Smooth muscle cell (in vitro differentiated cells): ENCODE measurements at regions not wholly inside any gene's neighbourhood (a gene's known extent, or its start where the extent isn't known, plus 50 kb on each side); places are given as distances from the start of the nearest gene placed in this dataset.

Source experiments
- DNase-seq: peaks from one replicate; lab custom pipeline; 2025; ENCODE audit not compliant: unreplicated experiment; lab: John Stamatoyannopoulos, UW
- H2AFZ ChIP-seq: fragments of 200-600 bp; sonication (generic); 2 replicates; pipeline ENCODE4 v1.6.0; 2016; ENCODE audit warnings: antibody characterized with exemption, low read depth, mild to moderate bottlenecking
- H3F3A ChIP-seq: fragments of 200-600 bp; sonication (generic); 2 replicates; pipeline ENCODE4 v1.6.0; 2017; ENCODE audit warnings: antibody characterized with exemption, low read depth
- H3K27ac ChIP-seq: fragments of 200-600 bp; sonication (generic); 2 replicates; pipeline ENCODE4 v1.5.1; 2016; ENCODE audit warnings: low read depth, mild to moderate bottlenecking
- H3K27me3 ChIP-seq: fragments of 200-600 bp; sonication (generic); 2 replicates; pipeline ENCODE4 v1.6.1; 2016; ENCODE audit warnings: low read depth, mild to moderate bottlenecking
- H3K36me3 ChIP-seq: fragments of 200-600 bp; sonication (generic); 2 replicates; pipeline ENCODE4 v1.5.1; 2016; ENCODE audit warnings: low read depth
- H3K4me1 ChIP-seq: fragments of 200-600 bp; sonication (generic); 2 replicates; pipeline ENCODE4 v1.5.1; 2016; ENCODE audit warnings: low read depth
- H3K4me2 ChIP-seq: fragments of 200-600 bp; sonication (generic); 2 replicates; pipeline ENCODE4 v1.6.0; 2016; ENCODE audit warnings: mild to moderate bottlenecking
- H3K4me3 ChIP-seq: fragments of 200-600 bp; sonication (generic); 2 replicates; pipeline ENCODE4 v1.5.1; 2016; ENCODE audit warnings: mild to moderate bottlenecking
- H3K79me2 ChIP-seq: fragments of 200-600 bp; sonication (generic); 2 replicates; pipeline ENCODE4 v1.6.0; 2016; ENCODE audit warnings: low read depth, mild to moderate bottlenecking
- H3K9ac ChIP-seq: fragments of 200-600 bp; sonication (generic); 2 replicates; pipeline ENCODE4 v1.6.0; 2016; ENCODE audit warnings: low read depth
- H3K9me3 ChIP-seq: fragments of 200-600 bp; sonication (generic); replicated peaks from 2 replicates; pipeline ENCODE4 v1.5.1; 2016; ENCODE audit warnings: low read depth
- H4K20me1 ChIP-seq: fragments of 200-600 bp; sonication (generic); 2 replicates; pipeline ENCODE4 v1.6.0; 2016; ENCODE audit warnings: low read depth
- CTCF ChIP-seq: fragments of 200-600 bp; sonication (generic); IDR thresholded peaks from 2 replicates; pipeline ENCODE4 v1.5.1; 2017; ENCODE audit warnings: borderline replicate concordance, mild to moderate bottlenecking, antibody characterized with exemption; ENCODE audit not compliant: insufficient read depth, poor library complexity, severe bottlenecking
- WGBS: methylation state at CpG from one replicate; pipeline ENCODE4 v1.1.7; 2016; ENCODE audit warnings: low lambda C conversion rate; 5-methylcytosine and 5-hydroxymethylcytosine counted together

GRCh38 chr1:244758708-244759107 is 76.8 kb upstream of the COX20 start:
- no peaks in the 10 kb centered on the region for H3K36me3 ChIP-seq

GRCh38 chr1:244759158-244759557 is 76.3 kb upstream of the COX20 start:
- Histone ChIP-seq H3K27ac (no peak overlapping the region), H3K27me3 (no peaks in the 10 kb centered on the region), H3K4me2 (no peak overlapping the region), H2AFZ (no peak overlapping the region), H4K20me1 (no peaks in the 10 kb centered on the region), H3K9ac (no peak overlapping the region), H3K4me1 (no peaks in the 10 kb centered on the region), H3F3A (no peaks in the 10 kb centered on the region), H3K9me3 (no peaks in the 10 kb centered on the region), H3K36me3 (no peaks in the 10 kb centered on the region), H3K79me2 (no peaks in the 10 kb centered on the region), H3K4me3 (no peak overlapping the region)
- TF ChIP-seq CTCF = no peak
- DNase-seq = no peak
- WGBS = 78% methylated on average over 8 of the region's 8 CpGs

More at GRCh38 chr1:244758708-244759107, 76.8 kb upstream of the COX20 start:
- Histone ChIP-seq H4K20me1 (no peaks in the 10 kb centered on the region), H3K4me2 (no peak overlapping the region), H3K4me1 (no peaks in the 10 kb centered on the region), H3K27ac (no peak overlapping the region), H2AFZ (no peak overlapping the region), H3K9ac (no peak overlapping the region), H3K79me2 (no peaks in the 10 kb centered on the region), H3K9me3 (no peaks in the 10 kb centered on the region), H3F3A (no peaks in the 10 kb centered on the region), H3K27me3 (no peaks in the 10 kb centered on the region), H3K4me3 (no peak overlapping the region)
- WGBS = 44% methylated on average over 4 of the region's 4 CpGs
- no peak for TF ChIP-seq CTCF
- no peak for DNase-seq

GRCh38 chr1:244760471-244760870 is 75.0 kb upstream of the COX20 start:
- H3K36me3 ChIP-seq = no peaks in the 10 kb centered on the region
- no peak overlapping the region for H3K9ac ChIP-seq
- H3K4me3 ChIP-seq = no peak overlapping the region
- H3K27ac ChIP-seq = no peak overlapping the region
- H3F3A ChIP-seq = no peaks in the 10 kb centered on the region
- no peak for TF ChIP-seq CTCF
- 81% methylated on average over 8 of the region's 8 CpGs for WGBS
- no peaks in the 10 kb centered on the region for H3K79me2 ChIP-seq
- no peaks in the 10 kb centered on the region for H3K4me1 ChIP-seq
- H3K9me3 ChIP-seq = no peaks in the 10 kb centered on the region
- H3K4me2 ChIP-seq = no peak overlapping the region
- no peak for DNase-seq
- H3K27me3 ChIP-seq = no peaks in the 10 kb centered on the region
- no peak overlapping the region for H2AFZ ChIP-seq
- H4K20me1 ChIP-seq = no peaks in the 10 kb centered on the region

- H3K9ac ChIP-seq = no peak overlapping the region
- H3K4me1 ChIP-seq = peaks cover 2% of the 10 kb centered on the region
- H3K36me3 ChIP-seq = no peaks in the 10 kb centered on the region
- H3K9me3 ChIP-seq = no peaks in the 10 kb centered on the region
- no peaks in the 10 kb centered on the region for H3K27me3 ChIP-seq
- H3K4me2 ChIP-seq = no peak overlapping the region
- no peaks in the 10 kb centered on the region for H4K20me1 ChIP-seq
- H3K27ac ChIP-seq = no peak overlapping the region
- H3K79me2 ChIP-seq = no peaks in the 10 kb centered on the region
- H3K4me3 ChIP-seq = no peak overlapping the region
- 87% methylated on average over 17 of the region's 18 CpGs for WGBS
- no peak overlapping the region for H2AFZ ChIP-seq
- no peak for DNase-seq
- no peak for TF ChIP-seq CTCF
- H3F3A ChIP-seq = no peaks in the 10 kb centered on the region
Measured at GRCh38 chr1:244761279-244761678, 74.2 kb upstream of the COX20 start.
